GM12891 (cell line): ENCODE measurements at regions not wholly inside any gene's neighbourhood (a gene's known extent, or its start where the extent isn't known, plus 50 kb on each side); places are given as distances from the start of the nearest gene placed in this dataset.

Experiments used
- PAX5 ChIP-seq: IDR thresholded peaks from 2 replicates; pipeline ENCODE4 v1.6.1; 2011; ENCODE audit warnings: low read length, moderate library complexity, mild to moderate bottlenecking; ENCODE audit not compliant: insufficient read depth, severe bottlenecking
- POLR2A ChIP-seq: IDR thresholded peaks from 2 replicates; pipeline ENCODE4 v1.6.1; 2011; ENCODE audit warnings: low read depth, low read length, control low read depth
- POLR2AphosphoS5 ChIP-seq: IDR thresholded peaks from 2 replicates; pipeline ENCODE4 v1.6.1; 2011; ENCODE audit warnings: low read depth, low read length, control low read depth

DNA sequence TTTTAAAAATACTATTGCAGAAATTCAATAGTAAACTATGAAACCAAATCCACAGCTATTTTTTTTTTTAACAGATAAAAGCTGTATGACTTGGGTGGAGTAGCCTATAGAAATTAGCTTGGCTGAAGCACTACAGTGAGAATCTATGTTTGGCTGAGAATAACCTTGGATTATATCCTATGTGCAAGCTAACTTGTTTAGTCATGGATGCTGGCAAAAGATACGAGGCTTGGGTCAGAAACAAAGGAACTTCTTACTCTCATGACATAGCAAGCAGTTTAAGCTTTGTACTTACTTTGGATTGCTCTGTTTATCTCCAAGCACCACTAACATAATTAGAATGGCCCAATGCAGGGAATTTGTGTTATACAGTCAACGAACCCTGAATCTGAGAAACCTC lies 119.2 kb upstream of the GRID2 start:
- TF ChIP-seq POLR2A (no peak), PAX5 (no peak), POLR2AphosphoS5 (no peak)
